ENCODE measurements at regions not wholly inside any gene's neighbourhood (a gene's known extent, or its start where the extent isn't known, plus 50 kb on each side); places are given as distances from the start of the nearest gene placed in this dataset.
A peak's percentile ranks its signal among the peaks of the same experiment; 100 is the strongest.

GRCh38 chr4:116636917-116637316, 448.5 kb downstream of the TRAM1L1 start:
- no peaks in the 10 kb centered on the region for H3K9me2 ChIP-seq (replicated peaks; ENCODE audit: insufficient read depth, low read length)
- no peaks in the 10 kb centered on the region for H3F3A ChIP-seq (ENCODE audit: insufficient read depth, low read length)
- no peaks in the 10 kb centered on the region for H3K27me3 ChIP-seq (replicated peaks; ENCODE audit: insufficient read depth, low read length)
- no peak for TF ChIP-seq CTCF (IDR thresholded peaks at IDR 0.05; ENCODE audit: low read length)
- TF ChIP-seq EZH2phosphoT487 (IDR thresholded peaks at IDR 0.05; ENCODE audit: low read length) = no peak
- no peak overlapping the region for H3K27ac ChIP-seq (ENCODE audit: low read length)
- DNase-seq = peak; percentile 25
- H3K4me1 ChIP-seq (ENCODE audit: low read length) = peaks cover 16% of the 10 kb centered on the region; the same call in 1 of the 2 replicates
- H3K36me3 ChIP-seq (replicated peaks; ENCODE audit: insufficient read depth, low read length) = no peaks in the 10 kb centered on the region
- no peaks in the 10 kb centered on the region for H3K9me3 ChIP-seq (replicated peaks; ENCODE audit: insufficient read depth, low read length)
- no peaks in the 10 kb centered on the region for H4K20me1 ChIP-seq (ENCODE audit: insufficient read depth, low read length)
- H3K79me2 ChIP-seq (ENCODE audit: low read length) = no peaks in the 10 kb centered on the region
- no peak overlapping the region for H2AFZ ChIP-seq (ENCODE audit: low read length)
- no peak overlapping the region for H3K9ac ChIP-seq (ENCODE audit: low read length)
- no peak overlapping the region for H3K4me3 ChIP-seq (ENCODE audit: low read length)
- H3K4me2 ChIP-seq (ENCODE audit: low read depth, low read length) = no peak overlapping the region

- Histone ChIP-seq H3K9ac (ENCODE audit: low read length) (no peak overlapping the region), H3K9me2 (replicated peaks; ENCODE audit: insufficient read depth, low read length) (no peaks in the 10 kb centered on the region), H4K20me1 (ENCODE audit: insufficient read depth, low read length) (no peaks in the 10 kb centered on the region), H3F3A (ENCODE audit: insufficient read depth, low read length) (no peaks in the 10 kb centered on the region), H3K4me1 (ENCODE audit: low read length) (peaks cover 8% of the 10 kb centered on the region; the same call in 1 of the 2 replicates), H3K27ac (ENCODE audit: low read length) (no peak overlapping the region), H3K36me3 (replicated peaks; ENCODE audit: insufficient read depth, low read length) (no peaks in the 10 kb centered on the region), H2AFZ (ENCODE audit: low read length) (no peak overlapping the region), H3K9me3 (replicated peaks; ENCODE audit: insufficient read depth, low read length) (no peaks in the 10 kb centered on the region), H3K4me3 (ENCODE audit: low read length) (no peak overlapping the region), H3K79me2 (ENCODE audit: low read length) (no peaks in the 10 kb centered on the region), H3K4me2 (ENCODE audit: low read depth, low read length) (no peak overlapping the region), H3K27me3 (replicated peaks; ENCODE audit: insufficient read depth, low read length) (no peaks in the 10 kb centered on the region)
- DNase-seq = no peak
- TF ChIP-seq EZH2 (optimal IDR thresholded peaks at IDR 0.05; ENCODE audit: low read depth, low read length) (no peak), CTCF (IDR thresholded peaks at IDR 0.05; ENCODE audit: low read length) (no peak), EZH2phosphoT487 (IDR thresholded peaks at IDR 0.05; ENCODE audit: low read length) (no peak)
Observed at GRCh38 chr4:116632269-116632668, 453.1 kb downstream of the TRAM1L1 start.

GRCh38 chr4:116628598-116628997, 456.8 kb downstream of the TRAM1L1 start:
- Histone ChIP-seq H3K9ac (ENCODE audit: low read length) (no peak overlapping the region), H3K9me2 (replicated peaks; ENCODE audit: insufficient read depth, low read length) (no peaks in the 10 kb centered on the region), H3K4me2 (ENCODE audit: low read depth, low read length) (no peak overlapping the region), H3K27ac (ENCODE audit: low read length) (no peak overlapping the region), H3K9me3 (replicated peaks; ENCODE audit: insufficient read depth, low read length) (no peaks in the 10 kb centered on the region), H3K36me3 (replicated peaks; ENCODE audit: insufficient read depth, low read length) (no peaks in the 10 kb centered on the region), H3K4me1 (ENCODE audit: low read length) (no peaks in the 10 kb centered on the region), H3K27me3 (replicated peaks; ENCODE audit: insufficient read depth, low read length) (no peaks in the 10 kb centered on the region), H3K4me3 (ENCODE audit: low read length) (no peak overlapping the region), H4K20me1 (ENCODE audit: insufficient read depth, low read length) (no peaks in the 10 kb centered on the region), H3F3A (ENCODE audit: insufficient read depth, low read length) (no peaks in the 10 kb centered on the region), H3K79me2 (ENCODE audit: low read length) (no peaks in the 10 kb centered on the region), H2AFZ (ENCODE audit: low read length) (no peak overlapping the region)
- no peak for TF ChIP-seq EZH2phosphoT487 (IDR thresholded peaks at IDR 0.05; ENCODE audit: low read length)
- TF ChIP-seq EZH2 (optimal IDR thresholded peaks at IDR 0.05; ENCODE audit: low read depth, low read length) = no peak
- TF ChIP-seq CTCF (IDR thresholded peaks at IDR 0.05; ENCODE audit: low read length) = no peak
- DNase-seq = no peak

All from MM.1S (cell line).